ENCODE measurements at regions not wholly inside any gene's neighbourhood (a gene's known extent, or its start where the extent isn't known, plus 50 kb on each side); places are given as distances from the start of the nearest gene placed in this dataset.

- DNase-seq = peak; percentile 7
These were observed 82.9 kb upstream of the STXBP6 start for GRCh38 chr14:25132732-25133422.

DNA sequence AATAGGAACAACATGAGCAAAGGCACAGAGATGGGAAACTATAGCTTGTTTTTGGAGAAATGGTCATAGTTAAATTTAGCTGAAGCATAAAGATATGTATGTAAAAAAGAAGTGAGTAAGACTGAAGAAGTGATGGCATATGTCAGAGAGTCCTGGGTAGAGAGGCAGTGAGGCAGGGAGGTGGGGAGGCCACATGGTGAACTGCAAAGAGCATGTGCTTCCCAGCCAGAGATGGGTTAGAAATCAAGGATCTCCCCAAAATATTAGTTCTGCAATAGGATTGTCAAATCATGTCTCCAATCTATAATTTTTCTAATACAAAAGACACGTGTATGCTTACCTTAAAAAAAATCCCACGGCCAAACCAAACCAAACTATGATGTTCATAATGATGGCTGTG is 82.1 kb upstream of the STXBP6 start:
- DNase-seq = no peak

GRCh38 chr14:25122843-25123242 is 72.9 kb upstream of the STXBP6 start:
- DNase-seq = no peak

GRCh38 chr14:25122211-25122610 is 72.3 kb upstream of the STXBP6 start:
- DNase-seq = no peak

DNA sequence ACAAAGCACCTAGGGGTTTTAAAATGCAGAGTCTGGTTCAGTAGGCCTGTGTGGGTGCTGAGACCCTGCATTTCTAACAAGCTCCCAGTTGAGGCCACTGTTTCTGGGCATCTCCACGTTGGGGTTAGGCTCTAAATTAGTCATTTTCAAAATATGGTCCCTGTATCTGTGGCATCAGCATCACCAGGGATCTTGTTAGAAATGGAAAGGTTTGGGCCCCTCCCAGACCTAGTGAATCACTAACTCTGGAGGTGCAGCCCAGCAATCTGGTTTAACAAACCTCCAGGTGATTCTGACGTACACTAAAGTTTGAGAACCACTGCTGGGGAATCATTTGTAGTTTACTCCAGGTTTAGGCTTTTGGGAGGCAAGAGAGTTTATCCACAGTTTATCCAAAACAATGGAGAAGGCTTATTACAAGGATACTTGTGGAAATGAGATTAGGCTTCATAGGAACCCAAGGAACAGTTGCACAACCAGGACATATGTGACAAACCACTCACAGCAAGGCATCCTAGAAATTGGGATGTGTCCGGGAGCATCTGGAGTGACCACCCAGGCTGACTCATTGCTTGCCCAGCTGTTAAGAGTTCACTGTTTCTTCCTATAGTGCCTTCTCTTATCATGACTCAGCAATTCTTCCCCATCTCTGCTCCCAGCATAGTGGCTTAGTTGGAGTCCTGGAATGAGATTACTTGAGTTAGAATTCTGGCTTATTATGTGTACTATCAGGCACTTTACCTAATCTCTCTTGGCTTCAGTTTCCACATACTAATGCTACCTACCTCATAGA is 71.6 kb upstream of the STXBP6 start:
- DNase-seq = no peak

- no peak for DNase-seq
These were observed 70.3 kb upstream of the STXBP6 start for GRCh38 chr14:25120261-25120660.

DNA sequence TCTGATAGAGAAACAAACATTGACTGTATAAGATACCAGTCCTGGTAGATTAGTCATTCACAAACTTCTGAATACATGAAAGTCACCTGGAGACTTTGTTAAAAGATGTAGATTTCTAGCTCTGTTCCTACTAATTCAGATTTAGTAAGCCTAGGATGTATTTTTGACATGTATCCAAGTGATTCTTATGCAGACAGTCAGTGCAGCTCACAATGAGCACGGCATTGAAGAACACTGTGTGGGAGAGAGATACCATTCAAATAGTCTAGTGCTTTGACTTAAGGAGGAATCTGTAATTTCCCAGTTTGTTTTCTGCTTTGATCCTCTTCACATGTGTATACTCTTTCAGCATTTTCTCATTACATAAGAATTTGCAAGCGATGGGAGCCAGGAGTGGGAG is 68.7 kb upstream of the STXBP6 start:
- DNase-seq = no peak

GRCh38 chr14:25117342-25117741 is 67.4 kb upstream of the STXBP6 start:
- no peak for DNase-seq

DNA sequence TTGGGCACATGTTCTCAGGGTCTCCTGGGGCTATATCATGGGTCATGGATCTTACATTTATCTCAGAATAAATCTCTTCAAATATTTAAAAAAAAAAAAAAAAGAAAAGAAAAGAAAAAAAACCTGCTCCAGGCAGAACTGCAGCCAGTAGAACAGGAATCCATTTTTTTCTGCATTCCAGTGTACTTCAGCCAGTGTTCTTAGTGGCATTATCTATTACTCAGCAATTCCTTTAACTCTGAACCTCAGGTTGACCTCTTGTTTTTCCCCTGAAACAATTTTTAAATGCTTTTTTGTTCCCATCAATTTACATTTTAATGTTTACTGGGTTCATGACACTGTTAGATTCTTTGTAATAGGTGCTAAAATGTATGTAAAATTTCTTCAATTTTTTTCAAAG is 66.7 kb upstream of the STXBP6 start:
- DNase-seq = no peak

DNA sequence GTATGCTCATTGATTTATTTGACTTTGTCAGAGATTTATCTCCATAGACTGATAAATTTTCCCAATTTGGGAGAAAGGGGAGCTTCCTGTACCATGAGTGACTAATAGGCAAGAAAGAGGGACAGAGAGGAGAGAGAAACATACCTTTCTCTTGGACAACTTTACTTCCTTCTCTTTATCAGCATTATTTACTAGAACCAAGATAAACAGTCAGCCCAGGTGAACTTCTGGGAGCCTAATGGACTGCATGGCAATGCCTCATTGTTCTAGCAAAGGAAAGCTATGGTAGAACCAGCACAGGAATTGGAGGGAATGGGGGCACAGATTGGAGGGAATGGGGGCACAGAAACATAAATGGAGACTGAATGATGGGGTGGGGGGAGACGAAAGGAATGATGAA is 63.4 kb upstream of the STXBP6 start:
- DNase-seq = no peak

GRCh38 chr14:25111061-25111601 is 61.2 kb upstream of the STXBP6 start:
- DNase-seq = no peak

DNA sequence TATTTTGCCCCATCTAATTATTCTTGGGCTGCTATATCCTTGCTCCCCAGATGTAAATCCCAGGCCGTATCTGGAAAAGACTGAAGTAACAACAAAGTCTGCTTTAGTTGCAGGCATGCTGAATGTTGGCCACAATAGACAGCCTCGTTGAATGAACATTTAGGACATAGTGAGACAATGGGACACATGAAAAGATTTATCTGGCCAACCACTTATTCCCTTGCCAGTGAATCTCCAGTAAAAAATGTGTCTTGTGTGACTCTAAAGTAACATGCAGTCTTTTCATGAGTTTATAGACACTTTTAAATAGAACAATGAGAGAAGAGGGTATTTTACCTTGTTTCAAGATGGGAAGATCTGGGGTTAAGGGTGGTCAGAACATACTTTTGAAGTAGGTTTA is 60.2 kb upstream of the STXBP6 start:
- no peak for DNase-seq

- no peak for DNase-seq
These were observed 59.0 kb upstream of the STXBP6 start for GRCh38 chr14:25108959-25109358.

GRCh38 chr14:25108291-25108690 is 58.3 kb upstream of the STXBP6 start:
- DNase-seq = no peak

DNA sequence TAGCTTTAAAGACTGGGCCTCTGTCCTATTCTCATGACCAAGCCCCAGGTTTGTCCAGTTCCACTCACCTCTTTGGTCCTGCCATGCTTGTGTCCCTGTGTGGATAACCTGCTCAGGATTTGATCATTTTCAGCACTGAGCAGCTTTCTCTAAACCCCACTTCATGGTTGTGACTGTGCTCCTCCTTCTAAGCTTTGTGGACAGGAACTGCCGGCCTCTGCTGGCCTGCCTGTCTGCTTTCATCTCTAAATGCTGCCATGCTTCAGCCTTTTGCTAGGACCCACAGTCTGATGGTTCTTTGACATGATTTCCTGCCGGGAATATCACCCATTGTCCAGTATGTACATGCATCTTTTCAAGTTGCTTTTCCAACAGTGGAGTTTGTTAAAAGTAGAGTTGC is 53.9 kb upstream of the STXBP6 start:
- DNase-seq = no peak

DNA sequence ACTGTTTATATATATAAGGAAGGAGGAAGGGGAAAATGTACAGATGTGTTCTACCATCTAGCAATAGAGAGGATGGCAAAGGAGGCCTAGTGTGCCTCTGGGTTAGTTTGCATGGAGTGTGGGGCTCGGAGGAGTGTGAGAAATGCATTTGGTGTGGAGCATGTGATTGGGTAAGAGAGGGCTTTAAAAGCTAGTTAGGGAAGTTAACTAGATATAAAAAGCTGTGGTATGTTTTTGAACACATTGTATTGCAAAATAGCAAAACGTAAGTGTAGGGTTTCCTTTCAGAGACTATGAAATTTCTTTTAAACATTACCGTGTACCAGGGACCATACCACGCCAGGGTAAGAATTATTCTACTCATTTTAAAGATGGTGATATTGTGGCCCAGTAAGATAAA is 53.3 kb upstream of the STXBP6 start:
- no peak for DNase-seq

DNA sequence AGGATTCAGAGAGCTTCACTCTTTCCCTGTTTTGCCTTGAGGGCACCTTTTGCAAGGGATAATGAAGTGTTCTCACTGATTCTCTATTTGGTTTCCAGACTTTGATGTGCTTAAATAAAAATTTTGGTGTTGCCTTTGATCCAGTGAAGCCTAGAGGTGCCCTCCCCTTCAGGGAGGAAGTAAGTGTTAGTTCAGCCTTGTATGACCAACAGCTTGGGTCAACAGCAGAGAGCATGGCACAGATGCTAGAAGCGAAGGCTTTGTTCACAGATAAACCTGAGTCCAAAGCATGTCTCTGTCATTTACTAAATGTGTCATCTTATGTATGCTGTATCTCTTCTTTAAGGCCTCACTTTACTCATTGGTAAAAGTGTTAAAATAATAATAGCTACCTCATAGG is 52.8 kb upstream of the STXBP6 start:
- DNase-seq = no peak

GRCh38 chr14:25101276-25101675 is 51.3 kb upstream of the STXBP6 start:
- no peak for DNase-seq

Data from activated CD4-positive, alpha-beta T cell treated with anti-CD3 and anti-CD28 coated beads, Interleukin-2, amount 50 U/mL, for 4 hours (primary cell).